GM12878 (cell line): ENCODE measurements at regions not wholly inside any gene's neighbourhood (a gene's known extent, or its start where the extent isn't known, plus 50 kb on each side); places are given as distances from the start of the nearest gene placed in this dataset.
A peak's percentile ranks its signal among the peaks of the same experiment; 100 is the strongest.

ENCODE experiments used
- ATAC-seq: fragments of 200-7000 bp; cut with Tn5 transposase; 3 replicates; pipeline ENCODE4 v1.9.1; 2020; ENCODE audit warnings: mild to moderate bottlenecking, moderate library complexity
- BruUV-seq: library from RNA; stranded (reverse); fragments of 400-500 nt; replicated peaks from 2 replicates; lab custom pipeline; 2021; lab: Mats Ljungman, UMichigan
- CTCF ChIA-PET: fragments of 300-600 bp; sonication (Branson Sonifier 250); formaldehyde crosslinking; extraction: SDS; loops from one replicate; lab custom pipeline; 2021; ENCODE audit warnings: inconsistent platforms; lab: Yijun Ruan, JAX
- POLR2A ChIA-PET: fragments of 350-600 bp; formaldehyde crosslinking; extraction: SDS; loops from one replicate; lab custom pipeline; 2021; ENCODE audit warnings: inconsistent platforms; lab: Charles Lee
- RAD21 ChIA-PET: fragments of 300-600 bp; sonication (Branson Sonifier 250); formaldehyde crosslinking; loops from one replicate; lab custom pipeline; 2023; ENCODE audit warnings: antibody characterized with exemption; ENCODE audit not compliant: unreplicated experiment; lab: Charles Lee
- SMC1A ChIA-PET: fragments of 300-600 bp; sonication (Branson Sonifier 250); formaldehyde crosslinking; loops from one replicate; lab custom pipeline; 2023; ENCODE audit not compliant: unreplicated experiment, uncharacterized antibody; lab: Charles Lee
- DNase-seq: peaks from one replicate; pipeline ENCODE4 v3.0.0-alpha.2; 2011; ENCODE audit warnings: low read depth, low spot score
- FAIRE-seq: peaks from 3 replicates; lab custom pipeline; 2011; peaks lifted over from hg19 to GRCh38; lab: Jason Lieb, UNC
- H2AFZ ChIP-seq: 2 replicates; pipeline ENCODE4 v1.6.0; 2011; ENCODE audit warnings: low read depth, low read length, control low read depth; ENCODE audit not compliant: control insufficient read depth
- H3K27ac ChIP-seq: 2 replicates; pipeline ENCODE4 v1.5.1; 2011; ENCODE audit warnings: control low read depth; ENCODE audit not compliant: control insufficient read depth, insufficient read depth
- H3K27me3 ChIP-seq, 2 experiments: replicated peaks in 1 of 2; 2 replicates each; pipeline versions ENCODE4 v1.6.0 to v1.6.1; 2011; ENCODE audit warnings: low read length in 1 of 2; ENCODE audit not compliant: control insufficient read depth in 2 of 2, insufficient read depth in 2 of 2
- H3K36me3 ChIP-seq, 2 experiments: 2 replicates each; pipeline ENCODE4 v1.5.1; 2011; ENCODE audit warnings: low read length in 1 of 2; ENCODE audit not compliant: control insufficient read depth in 2 of 2, insufficient read depth in 2 of 2
- H3K4me1 ChIP-seq: 2 replicates; pipeline ENCODE4 v1.6.1; 2011; ENCODE audit warnings: mild to moderate bottlenecking, low read length, moderate library complexity, mixed read lengths; ENCODE audit not compliant: control insufficient read depth, insufficient read depth
- H3K4me2 ChIP-seq: 2 replicates; pipeline ENCODE4 v1.6.0; 2011; ENCODE audit warnings: control low read depth; ENCODE audit not compliant: control insufficient read depth, insufficient read depth
- H3K4me3 ChIP-seq: fragments of 200-600 bp; sonication (generic); 2 replicates; pipeline ENCODE4 v1.5.1; 2016
- H3K79me2 ChIP-seq: 2 replicates; pipeline ENCODE4 v1.6.0; 2011; ENCODE audit warnings: low read length; ENCODE audit not compliant: control insufficient read depth, insufficient read depth
- H3K9ac ChIP-seq: 2 replicates; pipeline ENCODE4 v1.8.0; 2011; ENCODE audit warnings: low read length, control low read depth, mixed read lengths; ENCODE audit not compliant: control insufficient read depth, insufficient read depth
- H3K9me3 ChIP-seq: replicated peaks from 3 replicates; pipeline ENCODE4 v1.5.1; 2011; ENCODE audit warnings: mild to moderate bottlenecking, low read length; ENCODE audit not compliant: control insufficient read depth, insufficient read depth
- H4K20me1 ChIP-seq: 2 replicates; pipeline ENCODE4 v1.6.0; 2011; ENCODE audit not compliant: control insufficient read depth, insufficient read depth
- BHLHE40 ChIP-seq, 2 experiments: fragments of 450-650 bp in 1 of 2; IDR thresholded peaks; 2 replicates each; pipeline ENCODE4 v1.6.1; 2011 to 2017; ENCODE audit warnings: low read depth in 2 of 2, borderline replicate concordance in 1 of 2, improper control_type of control experiment in 1 of 2, low read length in 1 of 2, mild to moderate bottlenecking in 1 of 2
- E2F8 ChIP-seq: fragments of 450-650 bp; IDR thresholded peaks from 2 replicates; pipeline ENCODE4 v1.6.1; 2018; ENCODE audit warnings: mild to moderate bottlenecking, low read depth, moderate library complexity; ENCODE audit not compliant: partially characterized antibody
- FOS ChIP-seq: IDR thresholded peaks from 3 replicates; pipeline ENCODE4 v1.6.1; 2011; ENCODE audit warnings: borderline replicate concordance; ENCODE audit not compliant: insufficient read length; ENCODE audit errors: extremely low read depth
- HDGF ChIP-seq: fragments of 450-650 bp; IDR thresholded peaks from 2 replicates; pipeline ENCODE4 v1.6.1; 2016; ENCODE audit warnings: antibody characterized with exemption
- IKZF2 ChIP-seq, 2 experiments: fragments of 450-650 bp; IDR thresholded peaks; 2 replicates each; pipeline ENCODE4 v1.6.1; 2017; ENCODE audit warnings: mild to moderate bottlenecking in 2 of 2, moderate library complexity in 2 of 2
- JUNB ChIP-seq: IDR thresholded peaks from 2 replicates; pipeline ENCODE4 v1.6.1; 2016; ENCODE audit warnings: antibody characterized with exemption, mild to moderate bottlenecking
- MTA3 ChIP-seq: IDR thresholded peaks from 2 replicates; pipeline ENCODE4 v1.6.1; 2012; ENCODE audit warnings: low read length, inconsistent platforms, borderline replicate concordance
- PBX3 ChIP-seq: IDR thresholded peaks from 2 replicates; pipeline ENCODE4 v1.6.1; 2011; ENCODE audit warnings: mild to moderate bottlenecking, low read depth, low read length, moderate library complexity; ENCODE audit not compliant: insufficient replicate concordance
- SIX5 ChIP-seq: IDR thresholded peaks from 2 replicates; pipeline ENCODE4 v1.6.1; 2011; ENCODE audit warnings: mild to moderate bottlenecking, low read depth, low read length, moderate library complexity; ENCODE audit not compliant: severe bottlenecking
- TARDBP ChIP-seq: IDR thresholded peaks from 2 replicates; pipeline ENCODE4 v1.6.1; 2016; ENCODE audit warnings: borderline replicate concordance
- TCF3 ChIP-seq: IDR thresholded peaks from 2 replicates; pipeline ENCODE4 v1.6.1; 2012; ENCODE audit warnings: low read depth, mild to moderate bottlenecking, low read length, borderline replicate concordance; ENCODE audit not compliant: insufficient read depth
- TCF7 ChIP-seq: IDR thresholded peaks from 2 replicates; pipeline ENCODE4 v1.6.1; 2014; ENCODE audit warnings: antibody characterized with exemption, borderline replicate concordance
- ZNF207 ChIP-seq: fragments of 450-650 bp; IDR thresholded peaks from 2 replicates; pipeline ENCODE4 v1.6.1; 2014; ENCODE audit warnings: antibody characterized with exemption, mild to moderate bottlenecking, borderline replicate concordance
- ZNF24 ChIP-seq: fragments of 450-650 bp; IDR thresholded peaks from 2 replicates; pipeline ENCODE4 v1.6.1; 2017; ENCODE audit warnings: antibody characterized with exemption, mild to moderate bottlenecking
- WGBS: methylation state at CpG from one replicate; pipeline ENCODE4 v1.1.6; 2016; ENCODE audit warnings: low lambda C conversion rate; ENCODE audit not compliant: insufficient replicate concordance, insufficient coverage; ENCODE audit errors: missing lambda C conversion rate; 5-methylcytosine and 5-hydroxymethylcytosine counted together
- in situ Hi-C: fragments of 300-500 bp; cut with MboI; formaldehyde crosslinking; loops from 9 replicates; pipeline ENCODE4 v1.14.3; 2018; ENCODE audit warnings: mixed read lengths
- intact Hi-C: fragments of 100-400 bp; cut with micrococcal nuclease; formaldehyde crosslinking; loops from one replicate; pipeline ENCODE4 v1.14.2; 2022; ENCODE audit not compliant: unreplicated experiment

- Histone ChIP-seq H3K9me3 (no peaks in the 10 kb centered on the region), H3K4me2 (no peak overlapping the region), H3K9ac (no peak overlapping the region), H2AFZ (no peak overlapping the region), H3K4me3 (no peak overlapping the region), H3K27ac (no peak overlapping the region), H3K36me3 (no peaks in the 10 kb centered on the region), H3K4me1 (no peaks in the 10 kb centered on the region), H3K27me3 (no peaks in the 10 kb centered on the region), H3K79me2 (no peaks in the 10 kb centered on the region), H4K20me1 (no peaks in the 10 kb centered on the region)
- in situ Hi-C loops = no loop called here
- ChIA-PET SMC1A (interaction anchor here (1.1 kb wide), 1 partner anchor 612 kb away, joined by 3 read pairs; no protein-coding TSS in a partner anchor), CTCF (no interaction called here), POLR2A (interaction anchor here (0.6 kb wide), 1 partner anchor 233 kb away, joined by 6 read pairs; no protein-coding TSS in a partner anchor), RAD21 (no interaction called here)
- no peak for DNase-seq
- no TSS peak for BruUV-seq
- peak; percentile 13 for FAIRE-seq
- no peak for TF ChIP-seq ZNF24
- peak in 1 of 2 experiments; percentile 32; a peak in 1 of 4 replicates for TF ChIP-seq BHLHE40 (IDR thresholded peaks at IDR 0.05; ENCODE audit: borderline replicate concordance in 1 of 2, low read depth in 2 of 2, low read length in 1 of 2)
- no peak for ATAC-seq
- 44% methylated on average over 3 of the region's 3 CpGs for WGBS
- intact Hi-C loops = no loop called here
These were observed 186.9 kb upstream of the OBI1 start for GRCh38 chr13:78845656-78846365.

DNA sequence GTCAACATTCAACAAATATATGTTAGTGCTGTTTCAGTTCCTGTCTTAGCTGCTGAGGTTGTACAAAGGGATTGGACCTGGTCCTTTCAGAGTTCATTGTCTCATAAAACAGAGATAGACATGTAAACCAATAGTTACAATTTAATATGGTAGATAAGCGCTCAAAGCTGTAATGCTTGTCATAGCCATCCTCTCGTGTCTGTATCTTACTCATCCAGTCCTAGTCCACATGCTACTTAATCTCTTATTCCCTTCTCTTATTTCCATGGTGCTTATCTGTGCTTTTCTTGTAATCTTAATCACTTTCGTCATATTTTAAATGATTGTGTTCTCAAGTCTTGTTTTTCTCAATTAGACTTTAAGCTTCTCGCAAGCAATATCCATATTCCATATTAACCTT lies 185.2 kb upstream of the OBI1 start:
- H3K79me2 ChIP-seq = no peaks in the 10 kb centered on the region
- no peak overlapping the region for H3K4me3 ChIP-seq
- no peaks in the 10 kb centered on the region for H3K27me3 ChIP-seq
- intact Hi-C loops = no loop called here
- FAIRE-seq (no peak), ATAC-seq (no peak), DNase-seq (no peak)
- ChIA-PET CTCF (no interaction called here), RAD21 (no interaction called here), SMC1A (interaction anchor here (1.2 kb wide), 1 partner anchor 8 kb away, joined by 3 read pairs; no protein-coding TSS in a partner anchor), POLR2A (no interaction called here)
- 47% methylated on average over 4 of the region's 4 CpGs for WGBS
- H3K4me2 ChIP-seq = no peak overlapping the region
- in situ Hi-C loops = no loop called here
- no peaks in the 10 kb centered on the region for H3K9me3 ChIP-seq
- no peaks in the 10 kb centered on the region for H3K36me3 ChIP-seq
- no peak overlapping the region for H2AFZ ChIP-seq
- H3K4me1 ChIP-seq = no peaks in the 10 kb centered on the region
- no TSS peak for BruUV-seq
- H4K20me1 ChIP-seq = no peaks in the 10 kb centered on the region
- no peak overlapping the region for H3K9ac ChIP-seq
- no peak overlapping the region for H3K27ac ChIP-seq
- no peak for TF ChIP-seq SIX5
- no peak for TF ChIP-seq TARDBP
- no peak for TF ChIP-seq JUNB
- no peak for TF ChIP-seq HDGF
- no peak for TF ChIP-seq TCF3
- TF ChIP-seq IKZF2 (IDR thresholded peaks at IDR 0.05) = no peak
- TF ChIP-seq E2F8 = no peak
- TF ChIP-seq FOS = no peak
- TF ChIP-seq MTA3 = no peak
- no peak for TF ChIP-seq ZNF207
- no peak for TF ChIP-seq PBX3
- TF ChIP-seq TCF7 = no peak
